ENCODE measurements at regions not wholly inside any gene's neighbourhood (a gene's known extent, or its start where the extent isn't known, plus 50 kb on each side); places are given as distances from the start of the nearest gene placed in this dataset.
"Not testable (repeated sequence)": the region's sequence is repeated elsewhere in the genome, so short reads cannot be mapped to it uniquely, and the experiment has no call there.

DNA sequence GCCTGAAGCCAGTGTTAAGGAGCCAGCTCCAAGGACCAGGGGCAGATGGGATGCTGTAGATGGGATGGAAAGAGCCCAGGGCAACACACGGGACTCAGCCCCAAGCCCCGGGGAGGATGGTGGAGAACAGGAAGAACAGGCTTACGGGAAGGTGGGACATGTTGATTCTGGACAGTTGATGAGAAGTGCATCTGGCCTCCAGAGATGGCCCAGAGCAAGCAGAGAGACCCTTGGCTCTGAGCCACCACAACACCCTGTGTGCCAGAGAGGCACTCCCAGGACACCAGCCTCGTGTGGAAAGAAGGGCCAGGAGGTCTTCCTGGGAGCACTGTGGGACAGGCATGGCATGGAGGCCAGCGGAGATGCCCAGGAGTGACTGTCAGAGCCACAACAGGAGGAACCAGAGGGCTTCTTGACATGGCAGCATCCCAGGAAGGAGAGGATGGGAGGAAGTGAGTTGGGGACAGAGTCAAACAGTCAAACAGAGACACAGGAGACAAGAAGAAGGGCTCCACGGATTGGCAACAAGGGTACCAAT lies 156.3 kb upstream of the MVB12B start:
- DNase-seq (ENCODE audit: low read depth): no peak

DNA sequence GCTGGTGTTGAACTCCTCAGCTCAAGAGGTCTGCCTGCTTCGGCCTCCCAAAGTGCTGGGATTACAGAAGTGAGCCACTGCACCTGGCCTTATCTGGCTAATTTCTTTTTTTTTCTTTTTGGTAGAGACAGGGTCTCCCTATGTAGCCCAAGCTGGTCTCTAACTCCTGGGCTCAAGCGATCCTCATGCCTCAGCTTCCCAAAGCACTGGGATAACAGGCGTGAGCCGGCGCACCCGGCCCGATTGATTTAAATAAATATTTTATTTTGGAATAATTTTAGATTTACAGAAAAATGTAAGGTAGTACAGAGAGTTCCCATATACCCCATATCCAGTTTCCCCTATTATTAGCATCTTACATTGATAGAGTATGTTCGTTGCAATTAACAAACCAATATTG lies 155.0 kb upstream of the MVB12B start:
- DNase-seq (ENCODE audit: low read depth): no peak

DNA sequence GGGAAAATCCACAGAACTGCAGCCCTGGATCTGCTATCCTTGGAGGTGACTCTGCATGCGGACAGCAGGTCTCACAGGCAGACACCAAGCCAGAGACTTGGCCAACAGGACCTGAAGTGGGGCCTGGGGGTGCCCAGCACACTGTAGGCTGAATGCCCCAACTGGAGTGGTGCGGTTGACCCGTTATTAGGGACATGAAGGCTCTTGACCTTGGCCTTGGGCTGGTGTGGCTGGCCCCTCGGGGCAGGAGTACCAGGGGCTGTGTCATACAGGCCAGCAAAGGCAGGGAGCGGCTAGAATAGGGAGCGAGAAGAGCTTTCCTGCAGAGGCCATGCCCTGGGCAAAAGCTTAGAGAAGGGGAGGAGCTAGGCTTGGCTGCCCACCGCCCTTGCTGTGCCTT lies 153.2 kb upstream of the MVB12B start:
- DNase-seq (ENCODE audit: low read depth): no peak

DNA sequence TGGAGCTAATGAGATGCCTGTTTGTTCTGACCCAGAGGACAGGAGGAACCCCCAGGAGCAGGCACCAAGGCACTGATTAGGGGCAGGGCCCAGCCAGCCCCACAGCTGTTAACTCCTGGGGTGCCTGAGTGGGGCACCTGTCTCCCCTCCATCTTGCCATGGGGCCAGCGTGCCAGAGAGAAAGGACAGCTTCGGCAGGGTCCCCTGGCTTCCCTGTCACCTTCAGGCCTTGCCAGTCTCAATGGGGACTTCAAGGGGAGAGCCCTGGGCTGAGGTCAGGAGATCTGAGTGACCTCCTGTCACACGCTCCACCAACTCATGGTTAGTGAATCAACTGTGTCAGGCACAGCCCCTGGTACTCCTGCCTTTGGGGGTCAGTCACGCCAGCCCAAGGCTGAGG lies 152.7 kb upstream of the MVB12B start:
- DNase-seq (ENCODE audit: low read depth): no peak

DNA sequence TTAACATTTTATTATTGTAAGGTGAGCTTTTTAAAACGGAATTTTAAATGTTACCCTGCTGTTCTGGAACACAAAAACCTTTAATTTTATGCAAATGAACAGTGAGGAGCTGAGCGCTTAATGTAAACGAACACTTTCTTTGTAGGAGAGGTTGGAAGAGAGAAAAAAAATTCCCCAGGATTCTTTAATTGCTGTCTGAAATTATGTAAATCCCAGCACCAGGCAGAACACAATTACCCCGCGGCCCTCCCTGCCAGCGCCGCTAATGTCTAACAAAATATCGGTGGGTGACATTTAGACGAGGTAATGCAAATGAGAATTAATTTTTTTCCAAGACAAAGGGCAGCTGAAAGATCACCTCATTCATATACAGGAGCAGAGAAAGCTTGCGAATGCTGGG lies 143.4 kb upstream of the MVB12B start:
- DNase-seq (ENCODE audit: low read depth): no peak

DNA sequence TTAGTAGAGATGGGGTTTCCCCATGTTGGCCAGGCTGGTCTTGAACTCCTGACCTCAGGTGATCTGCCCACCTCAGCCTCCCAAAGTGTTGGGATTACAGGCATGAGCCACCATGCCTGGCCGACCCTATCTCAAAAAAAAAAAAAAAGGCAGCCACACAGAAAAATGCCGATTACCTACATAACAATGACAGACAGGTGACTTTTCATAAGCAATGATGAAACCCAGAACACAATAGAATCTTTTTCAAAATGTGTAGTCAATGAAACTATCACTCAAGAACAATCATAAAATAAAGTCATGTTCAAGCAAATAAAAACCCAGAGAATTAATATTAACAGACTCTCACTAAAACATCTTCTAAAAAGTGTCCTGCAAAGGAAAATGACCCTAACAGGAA lies 135.6 kb upstream of the MVB12B start:
- DNase-seq (ENCODE audit: low read depth): not testable (repeated sequence)

DNA sequence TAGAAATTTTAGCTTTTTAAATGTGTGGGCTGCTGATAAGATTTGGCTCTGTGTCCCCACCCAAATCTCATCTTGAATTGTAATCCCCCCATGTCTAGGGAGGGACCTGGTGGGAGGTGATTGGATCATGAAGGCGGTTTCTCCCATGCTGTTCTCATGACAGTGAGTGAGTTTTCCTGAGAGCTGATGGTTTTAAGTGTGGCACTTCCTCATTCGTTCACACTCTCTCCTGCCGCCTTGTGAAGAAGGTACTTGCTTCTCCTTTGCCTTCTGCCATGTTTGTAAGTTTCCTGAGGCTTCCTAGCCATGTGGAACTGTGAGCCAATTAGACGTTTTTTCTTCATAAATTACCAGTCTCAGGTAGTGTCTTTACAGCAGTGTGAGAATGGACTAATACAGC lies 127.8 kb upstream of the MVB12B start:
- DNase-seq (ENCODE audit: low read depth): no peak

DNA sequence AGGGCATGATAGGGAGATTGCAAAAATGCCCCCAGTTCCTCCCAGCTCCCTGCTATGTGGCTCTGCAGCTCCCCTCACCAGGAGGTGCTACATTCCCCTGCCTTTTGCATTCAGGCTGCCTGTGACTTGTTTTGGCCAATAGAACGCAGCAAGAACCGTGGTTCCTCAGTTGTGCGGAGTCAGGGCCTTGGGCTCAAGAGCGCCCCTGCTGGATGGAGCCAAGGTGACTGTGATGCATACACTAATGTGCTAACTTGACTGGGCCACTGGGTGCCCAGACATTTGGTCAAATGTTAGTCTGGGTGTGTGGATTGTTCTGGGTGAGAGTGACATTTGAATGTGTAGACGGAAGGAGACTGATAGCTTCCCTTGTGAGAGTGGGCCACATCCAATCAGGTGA lies 123.3 kb upstream of the MVB12B start:
- no peak for DNase-seq (ENCODE audit: low read depth)

DNA sequence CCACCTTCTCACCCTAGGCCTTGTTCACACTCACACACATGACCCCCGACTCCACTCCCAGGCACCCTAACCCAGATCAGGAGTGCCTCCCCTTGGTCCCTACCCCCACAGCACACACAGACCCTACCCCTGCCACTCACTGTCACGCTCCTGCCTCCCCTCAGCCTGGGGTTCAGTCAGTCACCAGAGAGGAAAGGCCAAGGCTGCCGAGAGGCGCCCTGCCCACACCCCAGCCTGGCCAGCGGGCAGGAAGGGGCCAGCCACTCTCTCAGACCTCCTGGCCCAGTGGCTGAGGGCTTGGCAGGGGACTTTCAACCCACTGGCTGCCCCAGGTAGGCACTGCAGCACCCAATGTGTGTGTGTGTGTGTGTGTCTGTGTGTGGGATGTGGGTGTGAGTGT lies 122.4 kb upstream of the MVB12B start:
- no peak for DNase-seq (ENCODE audit: low read depth)

DNA sequence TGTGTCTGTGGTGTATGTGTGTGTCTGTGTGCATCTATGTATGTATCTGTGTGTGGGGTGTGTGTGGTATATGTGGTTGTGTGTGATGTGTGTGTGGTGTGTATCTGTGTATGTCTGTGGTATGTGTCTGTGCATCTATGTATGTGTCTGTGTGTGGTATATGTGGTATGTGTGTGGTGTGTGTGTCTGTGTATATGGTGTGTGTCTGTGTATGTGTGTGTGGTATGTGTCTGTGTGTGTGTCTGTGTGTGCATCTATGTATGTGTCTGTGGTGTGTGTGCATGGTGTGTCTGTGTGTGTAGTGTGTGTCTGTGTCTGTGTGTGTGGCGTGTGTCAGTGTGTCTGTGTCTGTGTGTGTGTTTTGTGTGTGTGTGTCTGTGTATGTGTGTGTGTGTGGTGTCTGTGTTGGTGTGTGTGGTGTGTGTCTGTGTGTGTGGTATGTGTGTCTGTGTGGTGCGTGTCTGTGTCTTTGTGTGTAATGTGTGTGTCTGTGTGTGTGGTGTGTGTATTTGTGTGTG lies 121.9 kb upstream of the MVB12B start:
- DNase-seq (ENCODE audit: low read depth): no peak

DNA sequence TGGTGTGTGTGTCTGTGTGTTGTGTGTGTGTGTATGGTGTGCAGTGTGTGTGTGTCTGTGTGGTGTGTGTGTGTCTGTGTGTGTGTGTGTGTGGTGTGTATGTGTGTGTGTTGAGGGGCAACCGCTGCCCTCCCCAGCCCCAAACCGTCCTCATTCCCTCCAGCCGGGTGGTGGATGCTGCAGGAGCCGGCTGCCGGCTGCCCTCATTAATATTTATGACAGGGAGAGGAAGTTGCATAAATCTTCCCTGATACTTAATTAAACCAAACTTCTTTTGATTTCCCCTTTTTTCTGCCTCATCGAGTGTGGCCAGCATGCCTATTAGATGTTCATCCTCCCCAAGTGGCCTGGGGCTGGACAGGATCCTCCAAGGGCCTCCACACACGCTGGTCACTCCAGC lies 121.4 kb upstream of the MVB12B start:
- no peak for DNase-seq (ENCODE audit: low read depth)

DNA sequence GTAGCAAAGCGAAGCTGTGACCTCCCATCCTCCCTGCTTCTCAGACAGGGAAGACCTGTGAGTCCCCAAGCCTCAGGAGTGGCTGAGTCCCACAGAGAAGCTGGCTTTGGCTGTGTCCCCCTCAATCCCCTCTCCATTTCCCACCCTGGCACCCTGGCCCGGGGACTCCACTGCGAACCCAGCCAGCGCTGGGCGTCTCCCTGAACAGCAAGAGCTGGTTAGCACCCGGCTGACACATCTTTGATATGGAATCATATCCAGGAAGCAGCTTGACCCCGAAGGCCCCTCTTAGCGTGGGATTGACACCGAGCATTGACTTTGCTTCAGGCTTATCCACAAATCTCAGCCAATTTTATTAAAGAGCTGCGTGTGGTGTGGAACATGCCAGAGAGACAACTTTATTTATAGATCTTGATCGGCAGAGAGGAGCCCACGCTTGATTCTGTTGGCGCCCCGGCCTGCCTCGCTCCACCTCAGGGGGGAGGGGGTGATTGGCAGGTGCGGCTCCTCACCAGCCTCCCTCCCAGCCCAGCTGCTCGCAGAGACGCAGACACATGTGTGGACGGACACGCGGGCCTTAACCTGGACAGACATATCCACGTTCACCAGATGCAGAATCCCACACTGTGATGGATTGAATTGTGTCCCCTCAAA lies 120.7 kb upstream of the MVB12B start:
- no peak for DNase-seq (ENCODE audit: low read depth)

DNA sequence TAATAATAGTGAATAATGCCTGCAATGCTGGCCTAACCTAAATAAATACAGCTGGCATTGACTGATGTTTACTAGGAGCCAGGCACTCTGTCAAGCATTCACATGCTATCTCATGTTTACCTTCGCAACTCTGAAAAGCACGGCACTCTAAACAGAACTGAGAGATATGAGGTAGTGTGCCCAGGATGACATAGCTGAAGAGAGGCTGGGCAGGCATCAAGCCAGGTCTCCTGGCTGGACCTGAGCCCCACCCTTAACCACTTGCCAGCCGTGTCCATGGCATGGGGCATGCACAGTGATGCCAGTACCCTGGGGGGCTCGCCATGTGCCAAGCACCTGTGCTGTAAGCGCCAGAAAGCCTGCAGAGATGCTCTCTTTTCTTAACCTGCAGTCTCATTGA lies 119.4 kb upstream of the MVB12B start:
- no peak for DNase-seq (ENCODE audit: low read depth)

DNA sequence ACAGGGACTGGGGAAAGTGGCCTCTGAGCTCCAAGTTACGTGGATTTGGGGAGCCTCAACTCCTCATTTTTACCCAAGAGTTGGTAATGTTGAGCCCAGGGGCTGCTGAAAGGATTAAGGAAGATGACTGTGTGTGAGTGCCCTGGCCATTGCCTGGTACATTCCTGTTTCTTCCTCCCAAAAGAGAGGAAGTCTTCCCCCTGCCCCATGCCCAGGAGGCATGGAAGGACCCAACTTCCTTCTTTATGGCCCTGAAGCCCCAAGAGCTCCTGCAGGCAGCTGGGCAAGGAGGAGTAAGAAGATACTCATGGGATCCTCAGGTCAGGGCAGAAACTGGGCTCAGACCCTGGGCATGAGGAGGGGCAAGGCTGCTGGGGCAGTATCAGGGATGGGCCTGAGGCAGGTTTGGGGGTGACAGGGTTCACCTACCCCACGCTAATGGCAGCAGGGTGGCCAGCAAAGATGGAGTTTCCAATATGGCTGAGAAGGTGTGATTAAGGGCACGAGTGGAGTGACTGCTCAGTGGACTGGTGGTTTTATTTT lies 118.3 kb upstream of the MVB12B start:
- no peak for DNase-seq (ENCODE audit: low read depth)

DNA sequence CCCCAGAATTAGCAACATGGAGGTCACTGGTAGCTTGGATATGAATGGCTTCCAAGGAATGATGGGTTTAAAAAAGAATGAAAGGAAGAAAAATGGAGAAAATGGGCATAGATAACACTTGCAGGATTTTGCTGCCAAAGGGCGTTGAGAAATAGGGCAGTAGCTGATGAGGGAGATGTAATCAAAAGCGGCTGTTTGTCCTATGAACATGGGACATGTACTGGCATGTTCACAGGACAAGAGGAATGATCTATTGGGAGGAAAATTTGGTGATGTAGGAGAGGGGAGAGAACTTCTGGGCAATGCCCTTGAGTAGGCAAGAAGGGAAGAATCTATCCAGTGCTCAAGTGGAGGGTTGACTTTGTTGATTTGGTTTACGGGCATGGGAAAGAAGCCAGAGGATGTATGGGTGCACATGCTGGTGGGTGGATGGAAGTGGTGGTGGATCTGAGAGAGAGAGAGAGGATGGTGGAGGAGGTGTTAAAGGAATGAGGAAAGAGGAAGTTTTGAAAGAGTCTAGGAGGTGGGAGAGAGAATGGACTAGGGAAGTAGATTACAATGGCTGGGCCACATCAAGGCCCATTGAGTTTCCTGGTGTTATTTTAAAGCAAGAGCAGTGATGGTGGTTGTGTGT lies 115.1 kb upstream of the MVB12B start:
- no peak for DNase-seq (ENCODE audit: low read depth)

DNA sequence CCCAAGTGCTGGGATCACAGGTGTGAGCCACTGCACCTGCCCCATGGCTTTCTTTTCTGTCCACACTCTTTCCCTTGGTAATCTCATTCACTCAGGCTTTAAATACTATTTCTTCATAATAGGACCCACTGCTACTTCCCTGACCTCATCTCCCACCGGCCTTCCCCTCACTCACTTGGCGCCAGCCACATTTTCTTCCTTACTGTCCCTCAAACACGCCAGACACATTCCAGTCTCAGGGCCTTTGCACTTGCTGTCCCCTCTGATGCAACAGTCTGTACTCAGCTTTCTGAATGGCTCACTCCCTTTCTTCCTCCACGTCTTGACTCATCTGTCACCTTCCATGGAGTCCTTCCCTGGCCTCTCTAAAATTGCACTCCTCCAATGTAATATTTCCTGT lies 111.1 kb upstream of the MVB12B start:
- DNase-seq (ENCODE audit: low read depth): no peak

DNA sequence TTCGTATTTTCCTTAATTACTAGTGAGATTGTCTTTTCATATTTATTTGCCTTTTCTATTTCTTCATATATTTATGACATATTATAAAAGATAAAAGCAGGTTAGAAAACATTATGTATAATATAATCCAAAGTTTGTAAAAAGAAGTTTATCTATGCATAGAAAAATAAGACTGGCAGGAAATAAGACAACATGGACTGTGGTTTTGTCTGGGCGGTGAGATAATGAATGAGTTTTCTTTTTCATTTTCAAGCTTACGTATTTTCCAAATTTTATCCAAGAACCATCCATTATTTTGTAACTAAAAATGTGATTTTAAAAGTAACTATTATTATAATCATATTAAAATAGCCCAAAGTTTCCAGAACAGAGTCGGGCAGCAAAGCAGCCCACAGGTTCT lies 109.8 kb upstream of the MVB12B start:
- no peak for DNase-seq (ENCODE audit: low read depth)

DNA sequence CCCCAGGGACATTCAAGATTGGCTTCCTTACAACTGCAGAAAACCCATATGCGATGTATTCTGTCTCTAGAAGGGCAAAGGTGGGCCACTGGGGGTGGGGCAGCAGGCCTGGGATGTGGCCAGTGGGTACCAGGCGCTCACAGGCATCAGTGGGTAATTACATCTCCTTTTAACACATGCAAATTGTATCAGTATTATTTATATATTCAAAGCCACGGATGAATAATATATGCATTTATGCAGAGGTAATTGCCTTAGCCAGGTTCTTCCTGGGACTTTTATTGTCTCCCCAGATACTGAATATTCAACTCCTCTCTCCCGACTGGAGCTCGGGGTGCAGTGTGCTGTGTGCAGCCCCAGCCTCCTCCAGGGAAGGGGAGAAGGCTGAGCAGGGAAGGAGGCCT lies 109.4 kb upstream of the MVB12B start:
- no peak for DNase-seq (ENCODE audit: low read depth)

DNA sequence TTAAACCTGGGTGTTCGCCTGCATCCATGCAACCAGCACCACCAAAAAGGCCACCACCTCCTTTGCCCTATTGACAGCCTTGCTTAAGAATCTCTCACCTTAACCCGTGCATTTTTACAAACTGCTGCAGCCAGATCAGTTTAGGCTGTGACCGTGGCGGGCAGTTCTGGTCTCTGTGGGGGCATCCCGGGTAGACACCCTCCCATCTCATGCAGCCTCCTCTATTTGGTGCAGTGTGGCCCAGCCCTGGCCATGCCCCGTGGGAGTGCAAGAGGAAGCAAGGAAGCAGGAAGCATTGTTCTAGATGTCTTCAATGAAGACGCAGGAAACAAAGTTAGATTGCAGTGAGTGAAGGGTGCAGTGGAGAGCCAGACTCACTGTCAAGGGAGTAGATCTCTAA lies 108.8 kb upstream of the MVB12B start:
- no peak for DNase-seq (ENCODE audit: low read depth)

DNA sequence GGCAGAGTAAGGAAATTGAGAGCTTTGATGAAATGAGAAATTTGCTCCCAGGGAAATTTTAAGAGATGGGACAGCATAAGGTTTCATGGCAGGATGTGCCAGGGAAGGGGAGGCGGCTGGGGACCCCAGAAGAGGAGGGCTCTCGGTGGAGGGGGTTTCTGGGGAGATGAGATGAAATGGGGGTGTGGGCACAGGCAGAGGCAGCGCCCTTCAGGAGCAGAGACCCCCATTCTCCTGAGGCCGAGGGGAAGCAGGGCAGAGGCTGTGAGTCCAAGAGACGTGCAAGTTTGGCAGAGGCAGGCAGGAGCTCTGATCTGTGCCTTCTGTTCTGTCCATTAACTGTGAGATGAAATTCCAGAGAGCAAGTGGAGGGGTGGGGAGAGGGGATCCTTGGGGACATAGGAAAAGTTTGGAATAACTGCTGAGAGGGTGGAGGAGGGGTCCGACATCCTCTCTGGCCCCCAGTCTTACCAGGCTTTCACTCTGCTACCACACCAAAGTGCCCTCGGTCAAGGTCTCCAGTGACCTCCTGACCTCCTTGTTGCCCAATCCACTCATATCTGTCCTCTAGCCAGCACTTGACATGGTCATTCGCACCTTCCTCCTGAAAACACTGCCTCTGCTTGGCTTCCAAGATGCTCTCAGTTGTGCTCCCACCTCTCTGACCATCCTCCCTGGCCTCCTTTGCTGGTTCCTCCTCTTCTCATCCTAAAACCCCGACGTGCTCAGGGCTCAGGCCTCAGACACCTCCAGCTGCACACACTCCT lies 108.1 kb upstream of the MVB12B start:
- DNase-seq (ENCODE audit: low read depth): no peak

DNA sequence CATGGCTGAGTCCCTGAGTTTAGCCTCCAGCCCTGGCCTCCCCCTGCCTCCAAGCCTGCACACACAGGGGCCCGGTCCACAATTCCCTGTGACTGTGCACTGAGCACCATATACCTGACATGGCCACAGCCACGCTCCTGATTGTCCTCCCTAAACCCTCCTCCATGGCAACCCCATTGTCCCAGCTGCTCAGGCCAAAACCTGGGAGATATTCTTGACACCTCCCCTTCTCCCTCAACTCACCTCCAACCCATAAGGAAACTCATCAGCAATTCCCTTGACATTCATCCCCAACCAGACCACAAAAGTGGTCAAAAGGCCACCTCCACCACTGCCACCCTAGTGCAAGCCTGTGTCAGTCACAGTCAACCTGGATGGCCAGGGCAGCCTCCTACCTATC lies 107.5 kb upstream of the MVB12B start:
- no peak for DNase-seq (ENCODE audit: low read depth)

DNA sequence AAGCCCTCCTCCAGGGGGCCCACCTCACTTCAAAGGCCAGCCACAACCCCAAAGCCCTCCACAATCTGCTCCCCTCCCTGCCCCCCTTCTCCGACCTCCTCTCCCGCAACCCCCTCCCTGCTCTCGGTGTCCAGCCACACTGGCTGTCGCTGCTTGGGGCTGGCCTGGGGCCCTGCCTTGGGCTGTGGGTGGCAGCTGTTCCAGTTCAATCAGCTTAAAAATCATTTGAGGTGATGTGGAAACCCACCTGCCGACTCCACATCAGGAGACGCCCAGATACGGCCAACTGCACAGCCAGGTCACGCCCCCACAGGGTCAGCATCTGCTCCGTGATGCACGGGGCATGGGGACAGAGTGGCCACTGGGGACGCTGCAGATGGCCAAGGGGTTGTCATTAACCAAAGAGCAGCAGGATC lies 107.0 kb upstream of the MVB12B start:
- DNase-seq (ENCODE audit: low read depth): no peak

DNA sequence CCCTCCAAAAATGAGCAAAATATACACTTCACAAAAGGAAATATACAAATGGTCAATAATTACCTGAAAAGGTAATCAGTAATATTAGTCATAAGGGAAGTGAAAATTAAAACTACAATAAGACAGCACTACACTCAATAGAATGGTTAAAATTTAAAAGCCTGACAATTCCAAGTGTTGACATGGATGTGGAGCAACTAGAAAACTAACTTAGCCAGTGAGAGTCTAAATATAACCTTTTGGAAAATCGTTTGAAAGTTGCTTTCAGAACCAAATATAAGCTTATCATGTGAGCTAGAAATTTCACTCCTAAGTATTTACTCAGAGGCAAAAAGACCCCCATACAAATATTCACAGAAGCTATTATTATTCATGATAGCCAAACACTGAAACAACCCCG lies 105.1 kb upstream of the MVB12B start:
- no peak for DNase-seq (ENCODE audit: low read depth)
